Activated T-helper 2 cell treated with anti-CD3 and anti-CD28 coated beads, Interferon-gamma antibody, Interleukin-2, Interleukin-4, amounts not matched to agents 10 μg/mL and 5 μg/mL and 100 μg/mL, durations not matched to agents 14 hours and 24 hours and 36 hours (primary cell): ENCODE measurements at regions not wholly inside any gene's neighbourhood (a gene's known extent, or its start where the extent isn't known, plus 50 kb on each side); places are given as distances from the start of the nearest gene placed in this dataset.

Experiments used
- DNase-seq: peaks from one replicate; pipeline ENCODE4 v3.0.0; 2021; ENCODE audit warnings: low spot score
- H3K27ac Mint-ChIP-seq: one replicate; pipeline ENCODE4 v1.8.0; 2021; ENCODE audit warnings: mixed read lengths
- H3K27me3 Mint-ChIP-seq: one replicate; pipeline ENCODE4 v1.8.0; 2021; ENCODE audit warnings: low read depth, mixed read lengths
- H3K36me3 Mint-ChIP-seq: one replicate; pipeline ENCODE4 v1.8.0; 2021; ENCODE audit warnings: low read depth, mixed read lengths
- H3K4me1 Mint-ChIP-seq: one replicate; pipeline ENCODE4 v1.8.0; 2021; ENCODE audit warnings: low read depth, mixed read lengths
- H3K4me3 Mint-ChIP-seq: one replicate; pipeline ENCODE4 v1.8.0; 2021; ENCODE audit warnings: low read depth, mild to moderate bottlenecking, moderate library complexity, mixed read lengths
- H3K9me3 Mint-ChIP-seq: one replicate; pipeline ENCODE4 v1.8.0; 2021; ENCODE audit warnings: mixed read lengths
- intact Hi-C: fragments of 100-400 bp; cut with micrococcal nuclease; formaldehyde crosslinking; loops from one replicate; pipeline ENCODE4 v1.15.1; 2023

DNA sequence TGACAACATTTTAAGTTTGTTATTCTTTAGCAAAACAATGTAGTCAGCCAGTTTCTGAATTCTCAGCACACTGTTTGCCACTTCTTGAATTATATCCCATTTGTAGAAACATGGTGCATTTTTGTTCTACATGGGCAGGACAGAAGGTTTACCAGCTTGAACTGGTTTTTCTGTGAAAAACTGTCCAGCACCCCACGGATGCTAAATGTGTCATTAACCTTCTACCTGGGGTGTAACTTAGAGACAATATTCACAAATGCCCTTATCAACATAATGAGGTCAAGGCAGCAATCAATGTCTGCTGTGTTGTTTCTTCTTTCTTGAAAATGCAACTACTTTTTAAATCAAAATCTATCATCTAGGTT is 702.6 kb downstream of the CENPC start:
- H3K9me3 Mint-ChIP-seq = peaks cover 10% of the 10 kb centered on the region
- H3K27ac Mint-ChIP-seq = no peak overlapping the region
- intact Hi-C loops = no loop called here
- DNase-seq = no peak
- H3K27me3 Mint-ChIP-seq = no peaks in the 10 kb centered on the region
- H3K4me3 Mint-ChIP-seq = no peak overlapping the region
- H3K4me1 Mint-ChIP-seq = no peaks in the 10 kb centered on the region
- no peaks in the 10 kb centered on the region for H3K36me3 Mint-ChIP-seq

DNA sequence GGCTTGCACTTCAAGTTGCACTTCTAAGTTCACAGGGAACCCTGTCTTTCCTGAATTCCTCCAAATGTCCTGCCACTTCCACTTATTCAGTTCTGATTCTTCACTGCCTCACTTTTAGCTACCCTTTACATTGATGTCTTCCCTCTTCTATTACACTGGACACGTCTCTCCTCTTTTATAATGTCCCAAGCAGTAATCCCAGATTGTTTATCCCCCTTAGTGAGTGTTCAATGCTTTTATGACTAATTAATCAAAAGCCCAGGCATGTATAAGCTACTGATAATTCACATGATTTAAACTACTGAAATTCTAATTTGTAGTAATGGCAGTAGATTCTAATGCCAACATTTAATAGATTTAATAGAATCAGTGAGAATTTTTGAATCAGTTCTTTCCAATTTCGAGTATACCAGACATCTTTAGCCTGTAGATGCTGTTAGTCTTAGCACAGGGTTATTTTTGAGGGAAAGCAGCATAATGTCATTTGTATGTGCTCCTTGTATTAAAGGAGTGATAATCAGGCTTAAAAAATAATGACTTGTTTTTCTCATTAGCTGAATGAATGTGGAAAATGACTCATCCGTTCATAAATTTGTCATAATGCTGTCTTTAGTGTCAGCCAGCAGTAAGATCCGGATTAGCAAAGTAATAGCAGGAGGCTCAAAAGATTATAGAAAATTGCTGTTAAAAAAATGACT is 703.1 kb downstream of the CENPC start:
- Mint-ChIP-seq H3K4me3 (no peak overlapping the region), H3K36me3 (no peaks in the 10 kb centered on the region), H3K27me3 (no peaks in the 10 kb centered on the region), H3K4me1 (no peaks in the 10 kb centered on the region), H3K9me3 (peaks cover 10% of the 10 kb centered on the region), H3K27ac (no peak overlapping the region)
- intact Hi-C loops = no loop called here
- no peak for DNase-seq

DNA sequence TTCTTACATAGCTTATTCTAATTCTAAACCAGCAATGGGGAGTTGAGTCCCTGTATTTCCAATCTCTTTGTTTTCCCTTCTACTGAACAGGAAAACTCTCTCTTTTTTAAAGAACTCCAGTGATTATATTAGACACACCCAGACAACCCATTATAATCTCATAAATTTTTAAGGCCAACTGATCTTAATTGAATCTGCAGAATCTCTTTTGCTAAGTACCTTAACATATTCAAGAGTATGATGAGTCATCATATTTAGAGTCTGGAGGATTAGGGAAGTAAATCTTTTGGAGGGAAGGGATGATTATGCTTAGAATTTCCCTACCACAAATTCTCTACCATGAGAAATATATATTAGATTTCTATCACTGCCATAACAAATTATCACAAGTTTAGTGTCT is 705.1 kb downstream of the CENPC start:
- intact Hi-C loops = no loop called here
- H3K36me3 Mint-ChIP-seq = no peaks in the 10 kb centered on the region
- no peak overlapping the region for H3K4me3 Mint-ChIP-seq
- no peaks in the 10 kb centered on the region for H3K27me3 Mint-ChIP-seq
- DNase-seq = no peak
- H3K4me1 Mint-ChIP-seq = no peaks in the 10 kb centered on the region
- peaks cover 10% of the 10 kb centered on the region for H3K9me3 Mint-ChIP-seq
- H3K27ac Mint-ChIP-seq = no peak overlapping the region

DNA sequence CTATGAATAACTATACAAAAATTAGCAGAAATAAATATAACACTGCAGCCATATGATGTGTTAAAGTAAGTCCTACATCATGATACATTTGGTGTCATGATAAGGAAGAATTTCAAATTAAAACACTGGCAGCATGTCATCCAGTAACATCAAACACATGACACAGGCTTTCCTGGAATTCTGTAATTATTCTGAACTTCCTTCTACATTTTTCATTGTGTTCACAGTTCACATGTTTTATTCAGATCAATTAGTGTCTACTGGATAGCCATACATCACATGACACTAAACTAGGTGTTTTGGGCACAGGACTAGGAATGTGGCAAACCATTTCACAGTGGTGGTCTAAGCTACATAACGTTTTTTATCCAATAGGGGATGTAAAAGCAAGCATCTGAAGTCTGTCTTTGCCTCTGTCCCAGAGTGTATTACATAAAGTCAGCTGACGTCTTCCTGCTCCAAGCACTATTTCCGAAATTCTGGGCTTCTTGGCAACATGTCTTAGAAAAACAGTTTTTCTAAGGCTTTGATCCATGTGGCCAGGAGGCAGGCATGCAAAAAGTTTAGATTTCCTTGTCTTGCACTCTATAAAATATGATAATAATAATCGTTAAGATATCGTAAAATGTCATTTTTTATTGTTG is 707.9 kb downstream of the CENPC start:
- intact Hi-C loops = no loop called here
- H3K9me3 Mint-ChIP-seq = peaks cover 9% of the 10 kb centered on the region

DNA sequence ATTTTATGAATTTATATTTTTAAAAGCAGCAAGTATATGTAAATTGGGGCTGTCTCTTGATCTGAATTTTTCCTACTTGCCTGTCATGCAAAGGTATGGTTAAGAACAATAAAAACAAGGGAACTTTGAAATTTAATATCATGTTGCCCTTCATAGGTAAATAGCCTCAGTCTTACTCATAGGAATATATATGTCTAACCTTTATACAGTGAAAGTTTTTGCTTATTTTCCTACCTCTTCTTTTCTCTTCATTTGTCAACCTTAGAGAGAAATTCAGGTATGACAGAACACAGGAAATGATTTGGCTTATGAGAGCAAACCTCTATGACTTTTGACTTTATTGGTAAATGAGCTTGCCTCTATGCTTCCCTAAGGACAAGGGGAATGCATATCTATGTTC is 716.0 kb downstream of the CENPC start:
- H3K27me3 Mint-ChIP-seq = no peaks in the 10 kb centered on the region
- H3K4me3 Mint-ChIP-seq = no peak overlapping the region
- DNase-seq = no peak
- H3K4me1 Mint-ChIP-seq = no peaks in the 10 kb centered on the region
- intact Hi-C loops = no loop called here
- H3K36me3 Mint-ChIP-seq = no peaks in the 10 kb centered on the region
- no peak overlapping the region for H3K27ac Mint-ChIP-seq
- H3K9me3 Mint-ChIP-seq = peaks cover 18% of the 10 kb centered on the region

More for the DNA sequence above, 707.9 kb downstream of the CENPC start:
- H3K27ac Mint-ChIP-seq = no peak overlapping the region
- H3K27me3 Mint-ChIP-seq = no peaks in the 10 kb centered on the region
- no peaks in the 10 kb centered on the region for H3K36me3 Mint-ChIP-seq
- no peak overlapping the region for H3K4me3 Mint-ChIP-seq
- no peak for DNase-seq
- no peaks in the 10 kb centered on the region for H3K4me1 Mint-ChIP-seq

DNA sequence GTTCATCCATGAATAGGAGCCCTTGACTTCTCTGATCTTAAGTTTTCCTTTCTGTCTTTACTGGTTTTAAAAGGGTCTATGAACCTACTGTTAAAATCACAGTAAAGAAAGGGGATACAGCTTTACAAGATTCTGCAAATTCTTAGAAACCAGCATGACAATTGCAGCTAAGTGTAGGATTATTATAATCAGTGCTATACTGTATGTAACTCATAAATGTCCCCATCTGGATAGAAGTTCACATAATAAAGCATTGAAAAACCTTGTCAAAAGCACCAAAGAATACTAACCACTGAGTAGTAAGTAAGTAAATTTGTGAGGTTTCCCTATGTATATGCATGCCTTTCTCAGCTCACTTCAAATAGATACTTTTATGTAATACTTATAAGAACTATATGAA is 724.6 kb downstream of the CENPC start:
- H3K4me1 Mint-ChIP-seq = no peaks in the 10 kb centered on the region

DNA sequence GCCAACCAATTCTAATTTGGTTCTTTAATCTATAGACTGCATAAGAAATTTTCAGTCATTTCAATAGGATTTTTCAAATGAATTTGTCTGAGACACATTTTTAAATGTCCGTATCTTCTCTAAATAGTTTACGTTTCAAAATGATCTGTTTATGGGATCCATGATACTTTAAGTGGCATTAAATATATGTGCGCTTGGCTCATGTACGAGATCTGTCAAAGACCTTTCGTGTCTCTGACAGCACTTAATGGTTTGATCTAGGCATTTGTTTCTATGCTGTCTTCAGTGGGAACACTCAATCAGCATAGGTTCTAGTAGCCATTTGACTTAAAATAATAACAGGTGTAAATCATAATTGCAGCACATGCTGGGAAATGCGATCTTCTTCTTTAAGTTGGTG is 731.0 kb downstream of the CENPC start:
- no peaks in the 10 kb centered on the region for H3K4me1 Mint-ChIP-seq
- no peak for DNase-seq
- H3K36me3 Mint-ChIP-seq = no peaks in the 10 kb centered on the region
- no peaks in the 10 kb centered on the region for H3K27me3 Mint-ChIP-seq
- no peaks in the 10 kb centered on the region for H3K9me3 Mint-ChIP-seq
- no peak overlapping the region for H3K27ac Mint-ChIP-seq
- H3K4me3 Mint-ChIP-seq = no peak overlapping the region
- intact Hi-C loops = no loop called here

More for the DNA sequence above, 724.6 kb downstream of the CENPC start:
- intact Hi-C loops = no loop called here
- H3K27ac Mint-ChIP-seq = no peak overlapping the region
- no peak overlapping the region for H3K4me3 Mint-ChIP-seq
- peaks cover 4% of the 10 kb centered on the region for H3K9me3 Mint-ChIP-seq
- DNase-seq = no peak
- H3K27me3 Mint-ChIP-seq = no peaks in the 10 kb centered on the region
- H3K36me3 Mint-ChIP-seq = no peaks in the 10 kb centered on the region

DNA sequence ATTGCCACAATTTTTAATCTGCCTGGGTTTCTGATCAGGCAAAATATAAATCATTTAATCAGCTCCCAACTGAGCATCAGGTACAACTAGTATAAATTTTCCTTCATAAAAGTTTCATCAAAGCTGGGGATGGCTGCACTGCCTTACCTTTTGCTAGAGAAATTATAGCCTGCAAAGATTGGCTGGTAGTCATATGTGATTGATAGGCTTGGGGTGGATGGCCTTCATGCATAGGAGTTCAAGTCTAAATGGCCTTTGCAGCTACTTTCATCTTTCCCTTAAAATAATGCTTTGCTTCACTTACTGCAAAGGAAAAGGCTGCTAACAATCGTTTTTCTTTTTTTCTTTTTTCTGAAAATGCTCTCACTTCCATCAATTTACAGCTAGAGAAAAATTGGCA is 739.7 kb downstream of the CENPC start:
- DNase-seq = no peak
- intact Hi-C loops = no loop called here
- H3K9me3 Mint-ChIP-seq = peaks cover 11% of the 10 kb centered on the region
- no peaks in the 10 kb centered on the region for H3K36me3 Mint-ChIP-seq
- no peak overlapping the region for H3K27ac Mint-ChIP-seq
- no peaks in the 10 kb centered on the region for H3K4me1 Mint-ChIP-seq
- no peak overlapping the region for H3K4me3 Mint-ChIP-seq
- no peaks in the 10 kb centered on the region for H3K27me3 Mint-ChIP-seq

DNA sequence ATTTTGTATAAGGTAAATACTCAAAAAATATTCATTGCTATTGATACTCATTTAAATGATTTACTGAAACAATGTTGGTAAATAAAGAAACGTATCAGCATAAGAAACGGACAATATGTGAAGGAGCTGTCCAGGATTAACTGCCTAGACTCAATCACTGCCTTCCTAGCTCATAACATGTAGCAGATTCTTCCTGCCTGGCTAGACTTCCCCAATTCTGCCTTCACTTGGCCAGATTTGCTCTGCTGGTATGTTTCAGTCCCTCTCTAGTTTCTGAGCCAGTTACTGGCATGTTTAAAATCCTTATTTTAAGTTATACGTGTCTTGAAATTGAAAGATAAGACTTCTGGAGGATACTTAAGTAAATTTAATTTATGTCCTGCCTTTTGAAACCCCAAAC is 740.3 kb downstream of the CENPC start:
- H3K4me1 Mint-ChIP-seq = no peaks in the 10 kb centered on the region
- intact Hi-C loops = no loop called here
- H3K4me3 Mint-ChIP-seq = no peak overlapping the region
- peaks cover 11% of the 10 kb centered on the region for H3K9me3 Mint-ChIP-seq
- no peak for DNase-seq
- no peak overlapping the region for H3K27ac Mint-ChIP-seq
- no peaks in the 10 kb centered on the region for H3K27me3 Mint-ChIP-seq
- H3K36me3 Mint-ChIP-seq = no peaks in the 10 kb centered on the region

DNA sequence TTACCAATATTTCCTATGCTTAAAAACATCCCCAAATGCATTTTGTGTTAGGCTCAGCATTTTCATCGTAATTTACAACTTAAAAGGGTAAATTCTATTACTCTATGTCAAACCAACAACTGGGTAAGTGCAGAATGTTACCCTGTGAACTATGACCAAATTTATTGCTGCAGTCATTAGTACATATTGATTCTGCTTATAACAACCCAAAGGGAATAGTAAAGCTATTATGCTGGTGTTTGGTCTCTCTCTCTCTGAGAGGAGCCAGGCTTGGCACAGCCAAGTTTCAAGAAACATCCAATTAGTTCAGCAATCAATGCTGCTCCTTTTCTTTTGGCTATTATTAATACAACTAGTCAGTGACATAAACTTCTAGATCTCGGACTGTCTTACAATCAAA is 747.7 kb downstream of the CENPC start:
- Mint-ChIP-seq H3K4me1 (no peaks in the 10 kb centered on the region), H3K27me3 (no peaks in the 10 kb centered on the region), H3K9me3 (peaks cover 11% of the 10 kb centered on the region), H3K27ac (no peak overlapping the region), H3K4me3 (no peak overlapping the region), H3K36me3 (no peaks in the 10 kb centered on the region)
- intact Hi-C loops = no loop called here
- no peak for DNase-seq

DNA sequence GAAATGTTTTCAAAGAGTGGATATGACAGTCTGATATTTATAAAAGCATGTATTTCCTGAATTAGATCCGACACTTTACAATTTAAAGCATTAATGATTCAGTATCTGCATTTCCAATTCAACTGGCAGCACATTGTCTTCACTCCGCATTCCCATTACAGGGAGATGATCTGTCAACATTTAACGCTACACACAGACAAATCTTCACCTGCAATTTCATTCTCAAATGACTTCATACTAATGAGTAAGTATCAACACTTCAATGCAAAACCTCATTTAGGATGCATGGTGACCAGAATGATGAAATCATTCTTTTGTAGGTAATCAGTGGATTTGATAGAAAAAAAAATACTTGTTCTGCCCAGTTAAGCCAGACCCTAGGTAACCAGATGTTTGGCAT is 749.6 kb downstream of the CENPC start:
- intact Hi-C loops = no loop called here
- Mint-ChIP-seq H3K9me3 (peaks cover 6% of the 10 kb centered on the region), H3K27me3 (no peaks in the 10 kb centered on the region), H3K4me1 (no peaks in the 10 kb centered on the region), H3K27ac (no peak overlapping the region), H3K36me3 (no peaks in the 10 kb centered on the region), H3K4me3 (no peak overlapping the region)
- DNase-seq = no peak

DNA sequence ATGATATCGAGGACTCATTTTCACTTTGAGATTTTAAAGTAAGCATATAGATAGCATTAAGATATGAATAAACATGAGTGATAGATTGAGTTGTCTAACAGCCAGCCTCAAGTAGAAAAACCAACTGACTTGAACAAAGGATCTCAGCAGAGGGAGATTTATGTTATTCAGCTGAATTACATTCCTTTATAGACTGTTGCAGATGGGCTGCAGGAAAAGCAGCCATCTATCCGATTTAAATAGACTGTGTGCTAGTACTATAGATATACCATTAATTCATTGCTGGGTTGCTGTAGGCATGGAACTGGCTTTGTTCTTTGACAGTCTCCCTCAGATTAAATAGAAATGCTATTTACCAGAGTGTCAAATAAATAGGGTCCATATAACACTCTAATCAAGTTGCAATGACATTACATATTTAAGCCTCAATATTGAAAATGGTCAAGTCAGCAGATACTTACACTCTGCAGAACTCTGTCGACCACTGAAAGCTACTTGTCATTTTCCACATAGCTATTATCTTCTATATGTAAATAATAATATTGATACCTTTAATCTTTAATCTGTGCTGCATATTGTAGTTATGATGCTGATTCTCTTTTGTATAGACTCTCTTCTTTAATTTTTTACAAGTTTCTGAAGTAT is 750.8 kb downstream of the CENPC start:
- H3K36me3 Mint-ChIP-seq = no peaks in the 10 kb centered on the region
- DNase-seq = no peak
- peaks cover 6% of the 10 kb centered on the region for H3K9me3 Mint-ChIP-seq
- H3K4me3 Mint-ChIP-seq = no peak overlapping the region
- no peak overlapping the region for H3K27ac Mint-ChIP-seq
- intact Hi-C loops = no loop called here
- H3K4me1 Mint-ChIP-seq = no peaks in the 10 kb centered on the region
- no peaks in the 10 kb centered on the region for H3K27me3 Mint-ChIP-seq

DNA sequence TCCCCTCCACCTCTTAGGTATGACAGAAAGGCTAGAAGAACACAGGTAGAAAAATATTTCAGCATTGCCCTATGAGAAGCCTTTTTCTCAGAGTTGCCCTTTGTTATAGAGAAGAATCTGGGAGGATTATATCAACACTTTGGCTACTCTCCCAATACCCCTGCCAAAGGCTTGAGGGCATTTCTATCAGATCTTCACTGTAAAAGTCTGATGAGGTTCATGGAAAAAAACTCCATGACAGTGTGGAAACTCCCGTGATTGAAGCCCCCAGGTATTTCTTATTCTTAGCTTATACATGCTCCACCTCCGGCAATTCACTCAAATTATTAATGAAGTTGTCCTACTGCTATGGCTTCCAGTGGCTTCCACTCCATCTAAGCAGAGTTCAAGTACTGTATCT is 753.6 kb downstream of the CENPC start:
- H3K27ac Mint-ChIP-seq = no peak overlapping the region
- H3K36me3 Mint-ChIP-seq = no peaks in the 10 kb centered on the region
- H3K4me1 Mint-ChIP-seq = no peaks in the 10 kb centered on the region
- DNase-seq = no peak
- H3K27me3 Mint-ChIP-seq = no peaks in the 10 kb centered on the region
- intact Hi-C loops = no loop called here
- no peak overlapping the region for H3K4me3 Mint-ChIP-seq
- peaks cover 6% of the 10 kb centered on the region for H3K9me3 Mint-ChIP-seq
